Hepatocyte (in vitro differentiated cells): ENCODE measurements at regions not wholly inside any gene's neighbourhood (a gene's known extent, or its start where the extent isn't known, plus 50 kb on each side); places are given as distances from the start of the nearest gene placed in this dataset.

Experiments used
- DNase-seq: peaks from one replicate; pipeline ENCODE4 v3.0.0-alpha.2; 2016; ENCODE audit warnings: low spot score
- H2AFZ ChIP-seq: fragments of 200-600 bp; sonication (generic); 2 replicates; pipeline ENCODE4 v1.6.0; 2016; ENCODE audit warnings: antibody characterized with exemption, mild to moderate bottlenecking
- H3K27ac ChIP-seq: fragments of 200-600 bp; sonication (generic); 2 replicates; pipeline ENCODE4 v1.5.1; 2016; ENCODE audit warnings: mild to moderate bottlenecking
- H3K27me3 ChIP-seq: fragments of 200-600 bp; sonication (generic); 2 replicates; pipeline ENCODE4 v1.6.1; 2016
- H3K36me3 ChIP-seq: fragments of 200-600 bp; sonication (generic); replicated peaks from 2 replicates; pipeline ENCODE4 v1.5.1; 2016; ENCODE audit warnings: low read depth; ENCODE audit not compliant: insufficient read depth
- H3K4me1 ChIP-seq: fragments of 200-600 bp; sonication (generic); 2 replicates; pipeline ENCODE4 v1.5.1; 2016; ENCODE audit warnings: mild to moderate bottlenecking, moderate library complexity; ENCODE audit not compliant: insufficient read depth
- H3K4me2 ChIP-seq: fragments of 200-600 bp; sonication (generic); 2 replicates; pipeline ENCODE4 v1.6.0; 2016
- H3K4me3 ChIP-seq: fragments of 200-600 bp; sonication (generic); 2 replicates; pipeline ENCODE4 v1.5.1; 2016; ENCODE audit warnings: mild to moderate bottlenecking
- H3K79me2 ChIP-seq: fragments of 200-600 bp; sonication (generic); 2 replicates; pipeline ENCODE4 v1.6.0; 2017; ENCODE audit warnings: mild to moderate bottlenecking
- H3K9me2 ChIP-seq: fragments of 200-600 bp; sonication (generic); replicated peaks from 2 replicates; pipeline ENCODE4 v1.6.0; 2017; ENCODE audit warnings: mild to moderate bottlenecking; ENCODE audit not compliant: insufficient read depth
- H3K9me3 ChIP-seq: fragments of 200-600 bp; sonication (generic); 2 replicates; pipeline ENCODE4 v1.5.1; 2016; ENCODE audit warnings: low read depth, mild to moderate bottlenecking
- H4K20me1 ChIP-seq: fragments of 200-600 bp; sonication (generic); 2 replicates; pipeline ENCODE4 v1.6.0; 2016; ENCODE audit warnings: mild to moderate bottlenecking; ENCODE audit not compliant: insufficient read depth, poor library complexity, severe bottlenecking
- EZH2 ChIP-seq: fragments of 200-600 bp; sonication (generic); IDR thresholded peaks from 2 replicates; pipeline ENCODE4 v1.6.1; 2016; ENCODE audit warnings: antibody characterized with exemption, mild to moderate bottlenecking, borderline replicate concordance
- EZH2phosphoT487 ChIP-seq: fragments of 200-600 bp; sonication (generic); IDR thresholded peaks from one replicate; pipeline ENCODE4 v1.6.1; 2018; ENCODE audit warnings: antibody characterized with exemption, mild to moderate bottlenecking, low read depth, moderate library complexity; ENCODE audit not compliant: unreplicated experiment, severe bottlenecking
- WGBS: methylation state at CpG from one replicate; pipeline ENCODE4 v1.1.6; 2016; ENCODE audit warnings: low lambda C conversion rate; ENCODE audit errors: missing lambda C conversion rate; 5-methylcytosine and 5-hydroxymethylcytosine counted together
- TF ChIP-seq, protein P1 (sequence below): fragments of 200-600 bp; sonication (generic); IDR thresholded peaks from 2 replicates; pipeline ENCODE4 v1.5.1; 2016; ENCODE audit warnings: antibody characterized with exemption, mild to moderate bottlenecking; ENCODE audit not compliant: poor library complexity

DNA sequence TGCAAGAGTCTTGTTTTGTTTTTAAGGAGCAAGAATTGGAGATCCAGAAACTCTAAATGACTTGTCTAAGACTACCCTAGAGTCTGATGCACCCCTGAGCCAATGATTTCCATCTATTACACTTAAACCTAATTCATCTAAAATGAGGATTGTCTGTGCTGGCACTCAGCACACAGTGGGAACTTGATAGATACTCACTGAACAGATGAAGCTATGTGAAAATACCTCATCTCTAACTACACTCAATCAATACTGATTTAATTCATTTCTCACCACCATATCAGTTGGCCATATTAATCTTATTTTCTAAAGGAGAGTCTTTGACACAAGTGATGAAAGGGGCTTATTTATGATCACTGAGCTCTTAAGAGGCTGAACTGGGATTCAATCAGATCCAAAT lies 262.1 kb downstream of the HS3ST1 start:
- Histone ChIP-seq H3K27me3 (no peaks in the 10 kb centered on the region), H3K27ac (no peak overlapping the region), H3K4me1 (no peaks in the 10 kb centered on the region), H3K4me3 (no peak overlapping the region), H3K79me2 (no peaks in the 10 kb centered on the region), H3K4me2 (no peak overlapping the region), H4K20me1 (no peaks in the 10 kb centered on the region), H3K36me3 (no peaks in the 10 kb centered on the region), H3K9me2 (no peaks in the 10 kb centered on the region), H3K9me3 (no peaks in the 10 kb centered on the region), H2AFZ (no peak overlapping the region)
- TF ChIP-seq EZH2phosphoT487 (no peak), EZH2 (no peak)
- TF ChIP-seq, protein P1, sequence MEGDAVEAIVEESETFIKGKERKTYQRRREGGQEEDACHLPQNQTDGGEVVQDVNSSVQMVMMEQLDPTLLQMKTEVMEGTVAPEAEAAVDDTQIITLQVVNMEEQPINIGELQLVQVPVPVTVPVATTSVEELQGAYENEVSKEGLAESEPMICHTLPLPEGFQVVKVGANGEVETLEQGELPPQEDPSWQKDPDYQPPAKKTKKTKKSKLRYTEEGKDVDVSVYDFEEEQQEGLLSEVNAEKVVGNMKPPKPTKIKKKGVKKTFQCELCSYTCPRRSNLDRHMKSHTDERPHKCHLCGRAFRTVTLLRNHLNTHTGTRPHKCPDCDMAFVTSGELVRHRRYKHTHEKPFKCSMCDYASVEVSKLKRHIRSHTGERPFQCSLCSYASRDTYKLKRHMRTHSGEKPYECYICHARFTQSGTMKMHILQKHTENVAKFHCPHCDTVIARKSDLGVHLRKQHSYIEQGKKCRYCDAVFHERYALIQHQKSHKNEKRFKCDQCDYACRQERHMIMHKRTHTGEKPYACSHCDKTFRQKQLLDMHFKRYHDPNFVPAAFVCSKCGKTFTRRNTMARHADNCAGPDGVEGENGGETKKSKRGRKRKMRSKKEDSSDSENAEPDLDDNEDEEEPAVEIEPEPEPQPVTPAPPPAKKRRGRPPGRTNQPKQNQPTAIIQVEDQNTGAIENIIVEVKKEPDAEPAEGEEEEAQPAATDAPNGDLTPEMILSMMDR = no peak
- DNase-seq = no peak

DNA sequence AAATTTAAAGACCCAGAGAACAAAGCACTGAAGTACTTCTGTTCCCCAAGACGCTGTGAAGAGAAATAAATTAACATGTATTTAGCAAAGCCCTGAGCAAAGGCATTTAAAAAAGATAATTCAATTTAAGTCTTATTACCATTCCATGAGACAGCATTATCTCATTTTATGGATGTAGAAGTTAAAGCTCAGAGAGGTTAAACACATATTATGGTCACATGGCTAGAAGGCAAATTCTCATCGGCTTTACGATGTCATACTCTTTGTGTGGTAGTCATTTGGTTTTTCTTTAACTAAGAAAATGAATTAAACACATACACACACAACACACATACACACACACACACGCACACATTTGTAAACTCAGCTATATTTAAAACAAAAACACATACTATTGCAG lies 262.7 kb downstream of the HS3ST1 start:
- Histone ChIP-seq H3K36me3 (no peaks in the 10 kb centered on the region), H3K4me3 (no peak overlapping the region), H3K4me1 (no peaks in the 10 kb centered on the region), H2AFZ (no peak overlapping the region), H3K9me3 (no peaks in the 10 kb centered on the region), H3K9me2 (no peaks in the 10 kb centered on the region), H3K79me2 (no peaks in the 10 kb centered on the region), H3K27me3 (no peaks in the 10 kb centered on the region), H3K4me2 (no peak overlapping the region), H4K20me1 (no peaks in the 10 kb centered on the region), H3K27ac (no peak overlapping the region)
- WGBS = 60% methylated on average over 4 of the region's 4 CpGs
- DNase-seq = no peak
- TF ChIP-seq, protein P1 = no peak
- no peak for TF ChIP-seq EZH2phosphoT487
- TF ChIP-seq EZH2 = no peak

DNA sequence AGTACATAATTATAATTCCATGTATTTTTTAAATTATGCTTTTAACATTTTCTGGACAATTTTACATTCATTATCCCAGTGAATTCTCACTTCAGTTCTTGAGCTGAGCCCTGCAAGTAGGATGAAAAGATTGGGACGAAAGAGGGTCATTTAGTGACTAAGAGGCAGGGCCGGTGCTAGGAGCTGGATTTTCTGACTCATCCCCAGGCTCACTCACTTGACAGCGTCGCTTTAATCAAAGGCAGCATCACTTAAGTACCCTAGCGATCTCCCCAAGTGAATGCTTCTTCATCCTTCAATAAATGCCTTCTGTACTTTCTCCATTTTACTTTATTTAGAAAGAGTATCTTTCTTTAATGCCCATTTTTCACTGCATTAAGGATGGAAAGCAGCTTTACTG lies 263.6 kb downstream of the HS3ST1 start:
- Histone ChIP-seq H4K20me1 (no peaks in the 10 kb centered on the region), H3K4me1 (no peaks in the 10 kb centered on the region), H3K36me3 (no peaks in the 10 kb centered on the region), H3K79me2 (no peaks in the 10 kb centered on the region), H3K27me3 (no peaks in the 10 kb centered on the region), H3K4me2 (no peak overlapping the region), H3K9me3 (no peaks in the 10 kb centered on the region), H3K9me2 (no peaks in the 10 kb centered on the region), H2AFZ (no peak overlapping the region), H3K4me3 (no peak overlapping the region), H3K27ac (no peak overlapping the region)
- TF ChIP-seq, protein P1 = no peak
- TF ChIP-seq EZH2phosphoT487 = no peak
- TF ChIP-seq EZH2 = no peak
- peak; percentile 24 for DNase-seq
- WGBS = 22% methylated on average over 5 of the region's 5 CpGs

DNA sequence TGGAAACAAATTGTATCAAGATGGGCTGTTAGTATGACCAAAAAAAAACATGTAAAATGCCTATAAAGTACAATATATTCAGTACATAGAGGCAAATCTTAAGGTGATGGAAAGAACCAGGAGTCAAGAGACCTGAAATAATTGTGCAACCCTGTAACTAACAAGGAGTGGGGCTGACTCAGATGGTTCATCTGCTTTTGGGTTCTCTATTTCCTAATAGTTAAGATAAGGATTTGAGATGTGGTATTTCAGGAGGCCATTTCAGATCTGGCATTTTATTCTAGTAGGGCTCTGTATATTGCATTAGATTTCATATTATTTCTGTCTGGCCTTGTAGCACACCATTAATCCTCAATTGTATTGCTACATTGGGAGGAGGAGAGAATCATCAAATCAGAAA lies 268.4 kb downstream of the HS3ST1 start:
- Histone ChIP-seq H3K9me2 (no peaks in the 10 kb centered on the region), H3K4me3 (no peak overlapping the region), H3K36me3 (no peaks in the 10 kb centered on the region), H4K20me1 (no peaks in the 10 kb centered on the region), H3K9me3 (no peaks in the 10 kb centered on the region), H3K4me2 (no peak overlapping the region), H2AFZ (no peak overlapping the region), H3K4me1 (no peaks in the 10 kb centered on the region), H3K27me3 (no peaks in the 10 kb centered on the region), H3K79me2 (no peaks in the 10 kb centered on the region), H3K27ac (no peak overlapping the region)
- TF ChIP-seq EZH2phosphoT487 = no peak
- TF ChIP-seq, protein P1 = no peak
- no peak for TF ChIP-seq EZH2
- no peak for DNase-seq
